Spleen (tissue), 11 donors: ENCODE measurements at regions not wholly inside any gene's neighbourhood (a gene's known extent, or its start where the extent isn't known, plus 50 kb on each side); places are given as distances from the start of the nearest gene placed in this dataset.

ENCODE experiments used
- DNase-seq: peaks from one replicate; pipeline ENCODE4 v3.0.0-alpha.2; 2020
- H3K27ac ChIP-seq, 8 donors: fragments of 200-600 bp; sonication (generic) in 7 of 8; 1 replicate in 4 of 8; 2 replicates in 4 of 8; pipeline versions ENCODE4 v1.5.0 to v1.8.0; 2016 to 2021; ENCODE audit warnings: inconsistent platforms in 4 of 8, mild to moderate bottlenecking in 4 of 8, moderate library complexity in 1 of 8
- H3K27me3 ChIP-seq, 7 donors: fragments of 200-600 bp; sonication (generic) in 6 of 7; replicated peaks in 1 of 7; 1 replicate in 4 of 7; 2 replicates in 3 of 7; pipeline versions ENCODE4 v1.5.0 to v1.8.0; 2016 to 2021; ENCODE audit warnings: inconsistent platforms in 3 of 7, mild to moderate bottlenecking in 1 of 7
- H3K36me3 ChIP-seq, 6 donors: fragments of 200-600 bp; sonication (generic) in 5 of 6; 1 replicate in 4 of 6; 2 replicates in 2 of 6; pipeline versions ENCODE4 v1.5.0 to v1.8.0; 2016 to 2021; ENCODE audit warnings: inconsistent platforms in 2 of 6
- H3K4me1 ChIP-seq, 6 donors: fragments of 200-600 bp; sonication (generic) in 5 of 6; 1 replicate in 3 of 6; 2 replicates in 3 of 6; pipeline versions ENCODE4 v1.5.0 to v1.8.0; 2016 to 2021; ENCODE audit warnings: inconsistent platforms in 3 of 6
- H3K4me3 ChIP-seq, 8 donors: fragments of 200-600 bp; sonication (generic) in 7 of 8; 1 replicate in 4 of 8; 2 replicates in 4 of 8; pipeline versions ENCODE4 v1.5.0 to v1.8.0; 2016 to 2021; ENCODE audit warnings: inconsistent platforms in 4 of 8, mild to moderate bottlenecking in 4 of 8, moderate library complexity in 2 of 8
- H3K9me3 ChIP-seq, 8 donors: fragments of 200-600 bp; sonication (generic) in 7 of 8; 1 replicate in 4 of 8; 2 replicates in 4 of 8; pipeline versions ENCODE4 v1.5.0 to v1.8.0; 2016 to 2021; ENCODE audit warnings: inconsistent platforms in 4 of 8
- POLR2A ChIP-seq, 3 donors: fragments of 450-650 bp; IDR thresholded peaks; one replicate each; pipeline ENCODE4 v1.5.1; 2017; ENCODE audit warnings: antibody characterized with exemption in 3 of 3, mild to moderate bottlenecking in 1 of 3
- POLR2AphosphoS5 ChIP-seq, 3 donors: sonication (generic); formaldehyde crosslinking; IDR thresholded peaks; one replicate each; pipeline ENCODE4 v1.5.1; 2017; ENCODE audit warnings: antibody characterized with exemption in 3 of 3
- WGBS, 5 donors: extraction: QIAGEN DNeasy Blood & Tissue Kit in 3 of 5; methylation state at CpG; one replicate each; pipeline versions ENCODE4 v1.1.5 to v1.1.7; 2013 to 2018; 5-methylcytosine and 5-hydroxymethylcytosine counted together
- intact Hi-C: fragments of 100-400 bp; cut with DNase I; formaldehyde crosslinking; loops from one replicate; pipeline ENCODE4 v1.15.0; 2023; ENCODE audit warnings: low total_unique reads
- TF ChIP-seq, protein P1 (sequence below), 11 experiments: fragments of 200-600 bp in 7 of 11; fragments of 450-650 bp in 4 of 11; sonication (generic) in 4 of 11; IDR thresholded peaks in 8 of 11; conservative IDR thresholded peaks in 3 of 11; 1 replicate in 7 of 11; 2 replicates in 4 of 11; pipeline versions ENCODE4 v1.4.0 to v1.8.0; 2016 to 2021; ENCODE audit warnings: antibody characterized with exemption in 11 of 11, inconsistent platforms in 4 of 11, mild to moderate bottlenecking in 1 of 11
- donor health status: healthy with polysubstance abuse.
- donor health status: DM: no; HTN: no; CAD: no; lungs with moderate emphysema.
- donor health status: DM: no; HTN: no; CAD: no.
- donor health status: Bipolar disorder and iron deficiency.
- donor health status: healthy.
- donor health status: DM: no; HTN: no; CAD: no.
- donor health status: DM: yes; HTN: yes; CAD: no.

DNA sequence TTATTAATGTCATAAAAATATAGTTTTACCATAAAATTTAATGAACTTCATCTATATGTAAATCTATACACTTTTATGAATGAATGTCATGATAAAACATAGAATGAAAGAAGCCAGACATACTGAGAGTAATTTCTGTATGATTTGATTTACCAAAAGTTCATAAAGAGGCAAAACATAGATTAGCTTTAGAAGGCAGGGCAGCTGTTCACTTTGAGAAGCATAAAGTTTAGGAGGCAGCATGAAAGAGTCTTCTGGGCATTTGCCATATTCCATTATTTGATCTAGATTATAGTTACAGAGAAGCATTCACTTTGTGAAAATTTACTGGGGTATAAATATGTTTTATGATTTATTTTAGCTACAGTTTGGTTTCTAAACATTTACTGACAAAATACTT lies 487.2 kb downstream of the ANKRD7 start:
- intact Hi-C loops = no loop called here
- Histone ChIP-seq H3K9me3 (no peaks in the 10 kb centered on the region), H3K4me1 (no peaks in the 10 kb centered on the region), H3K27me3 (no peaks in the 10 kb centered on the region), H3K27ac (no peak overlapping the region), H3K4me3 (no peak overlapping the region), H3K36me3 (no peaks in the 10 kb centered on the region)
- DNase-seq = no peak
- TF ChIP-seq POLR2A (IDR thresholded peaks at IDR 0.05) (no peak), POLR2AphosphoS5 (IDR thresholded peaks at IDR 0.05) (no peak)
- TF ChIP-seq, protein P1, sequence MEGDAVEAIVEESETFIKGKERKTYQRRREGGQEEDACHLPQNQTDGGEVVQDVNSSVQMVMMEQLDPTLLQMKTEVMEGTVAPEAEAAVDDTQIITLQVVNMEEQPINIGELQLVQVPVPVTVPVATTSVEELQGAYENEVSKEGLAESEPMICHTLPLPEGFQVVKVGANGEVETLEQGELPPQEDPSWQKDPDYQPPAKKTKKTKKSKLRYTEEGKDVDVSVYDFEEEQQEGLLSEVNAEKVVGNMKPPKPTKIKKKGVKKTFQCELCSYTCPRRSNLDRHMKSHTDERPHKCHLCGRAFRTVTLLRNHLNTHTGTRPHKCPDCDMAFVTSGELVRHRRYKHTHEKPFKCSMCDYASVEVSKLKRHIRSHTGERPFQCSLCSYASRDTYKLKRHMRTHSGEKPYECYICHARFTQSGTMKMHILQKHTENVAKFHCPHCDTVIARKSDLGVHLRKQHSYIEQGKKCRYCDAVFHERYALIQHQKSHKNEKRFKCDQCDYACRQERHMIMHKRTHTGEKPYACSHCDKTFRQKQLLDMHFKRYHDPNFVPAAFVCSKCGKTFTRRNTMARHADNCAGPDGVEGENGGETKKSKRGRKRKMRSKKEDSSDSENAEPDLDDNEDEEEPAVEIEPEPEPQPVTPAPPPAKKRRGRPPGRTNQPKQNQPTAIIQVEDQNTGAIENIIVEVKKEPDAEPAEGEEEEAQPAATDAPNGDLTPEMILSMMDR (IDR thresholded peaks at IDR 0.05 in 8 of 11, conservative IDR thresholded peaks at IDR 0.05 in 3 of 11) = no peak

DNA sequence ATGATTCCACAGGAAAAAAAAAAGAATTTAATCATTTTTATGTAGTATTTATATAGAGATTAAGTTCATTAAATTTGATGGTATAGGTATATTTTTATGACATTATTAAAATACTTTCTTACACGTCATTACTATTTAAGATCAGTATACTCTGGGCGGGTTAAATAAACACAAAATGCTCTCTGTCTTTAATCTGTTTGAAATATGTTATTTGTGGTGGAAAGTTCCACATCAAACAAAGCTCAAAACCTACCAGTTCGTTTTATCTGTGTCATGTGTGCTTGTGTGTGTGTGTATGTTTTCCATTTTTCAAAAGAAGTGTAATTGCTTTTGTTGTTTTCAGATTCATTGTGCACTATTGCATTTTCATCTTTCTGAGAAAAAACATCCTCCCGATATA lies 488.5 kb downstream of the ANKRD7 start:
- no peak for TF ChIP-seq POLR2A (IDR thresholded peaks at IDR 0.05)
- TF ChIP-seq, protein P1 (IDR thresholded peaks at IDR 0.05 in 8 of 11, conservative IDR thresholded peaks at IDR 0.05 in 3 of 11) = no peak
- no peak for TF ChIP-seq POLR2AphosphoS5 (IDR thresholded peaks at IDR 0.05)
- 59 to 75% (median 68%) methylated on average over 4 of the region's 4 CpGs for WGBS, 5 donors
- Histone ChIP-seq H3K9me3 (no peaks in the 10 kb centered on the region), H3K27ac (no peak overlapping the region), H3K4me1 (no peaks in the 10 kb centered on the region), H3K4me3 (no peak overlapping the region), H3K36me3 (no peaks in the 10 kb centered on the region), H3K27me3 (no peaks in the 10 kb centered on the region)
- intact Hi-C loops = no loop called here
- DNase-seq = no peak

DNA sequence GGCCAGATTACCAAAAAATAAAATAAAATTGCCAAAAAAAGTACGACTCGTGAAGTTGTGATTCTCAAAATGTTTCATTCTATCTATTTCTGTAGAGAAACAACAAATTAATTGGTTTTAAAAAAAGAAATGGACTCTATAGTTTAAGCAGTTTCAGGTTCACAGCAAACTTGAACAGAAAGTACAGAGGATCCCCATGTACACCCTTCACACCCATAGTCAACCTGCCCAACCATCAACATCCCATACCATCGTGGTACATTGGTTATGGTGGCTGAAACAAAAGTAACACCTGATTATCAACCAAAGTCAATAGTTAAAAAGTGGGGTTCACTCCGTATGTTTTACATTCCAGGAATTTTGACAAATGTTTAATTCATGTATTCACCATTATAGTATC lies 496.1 kb downstream of the ANKRD7 start:
- Histone ChIP-seq H3K4me1 (no peaks in the 10 kb centered on the region), H3K27ac (no peak overlapping the region), H3K4me3 (no peak overlapping the region), H3K9me3 (peaks cover 0 to 3% (median 0%) of the 10 kb centered on the region in 8 donors), H3K27me3 (no peaks in the 10 kb centered on the region), H3K36me3 (no peaks in the 10 kb centered on the region)
- intact Hi-C loops = no loop called here
- 49 to 62% (median 53%) methylated on average over 4 of the region's 4 CpGs for WGBS, 5 donors
- DNase-seq = no peak
- no peak for TF ChIP-seq POLR2A (IDR thresholded peaks at IDR 0.05)
- TF ChIP-seq POLR2AphosphoS5 (IDR thresholded peaks at IDR 0.05) = no peak
- TF ChIP-seq, protein P1 (IDR thresholded peaks at IDR 0.05 in 8 of 11, conservative IDR thresholded peaks at IDR 0.05 in 3 of 11) = no peak

DNA sequence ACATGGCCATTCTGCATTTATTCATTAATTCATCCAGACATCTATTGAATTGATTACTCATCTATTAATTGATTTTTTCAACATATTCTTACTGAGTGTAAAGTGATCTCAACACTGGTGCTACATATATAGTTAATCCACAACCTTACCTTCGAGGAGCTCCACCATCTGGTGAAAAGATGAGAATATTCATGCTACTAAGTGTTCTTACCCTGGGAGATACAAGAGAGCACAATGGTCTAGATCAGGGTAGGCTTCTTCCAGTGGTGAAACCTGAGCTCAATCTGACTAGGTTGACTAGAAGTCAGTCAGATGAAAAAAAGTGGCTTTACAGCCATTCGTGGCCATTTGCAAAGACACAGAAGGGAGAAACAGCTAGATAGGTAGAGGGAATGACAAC lies 507.4 kb downstream of the ANKRD7 start:
- Histone ChIP-seq H3K4me3 (no peak overlapping the region), H3K27ac (no peak overlapping the region), H3K9me3 (peaks cover 0 to 13% (median 2%) of the 10 kb centered on the region in 8 donors), H3K27me3 (no peaks in the 10 kb centered on the region), H3K4me1 (no peaks in the 10 kb centered on the region), H3K36me3 (no peaks in the 10 kb centered on the region)
- DNase-seq = no peak
- intact Hi-C loops = no loop called here
- TF ChIP-seq POLR2AphosphoS5 (IDR thresholded peaks at IDR 0.05) = no peak
- TF ChIP-seq, protein P1 (IDR thresholded peaks at IDR 0.05 in 8 of 11, conservative IDR thresholded peaks at IDR 0.05 in 3 of 11) = no peak
- TF ChIP-seq POLR2A (IDR thresholded peaks at IDR 0.05) = no peak
- WGBS, 5 donors = 15 to 48% (median 20%) methylated on average over 2 of the region's 2 CpGs
